Bronchial epithelial cell (primary cell): ENCODE measurements at regions not wholly inside any gene's neighbourhood (a gene's known extent, or its start where the extent isn't known, plus 50 kb on each side); places are given as distances from the start of the nearest gene placed in this dataset.
A peak's percentile ranks its signal among the peaks of the same experiment; 100 is the strongest.

Experiments
- DNase-seq: peaks from one replicate; pipeline ENCODE4 v3.0.0-alpha.2; 2010; ENCODE audit warnings: low read depth
- FAIRE-seq: peaks from 2 replicates; lab custom pipeline; 2011; peaks lifted over from hg19 to GRCh38; lab: Jason Lieb, UNC
- H3K27me3 ChIP-seq: 2 replicates; pipeline ENCODE4 v1.5.1; 2011; ENCODE audit warnings: low read length; ENCODE audit not compliant: control insufficient read depth, insufficient read depth
- H3K36me3 ChIP-seq: 2 replicates; pipeline ENCODE4 v1.5.1; 2011; ENCODE audit warnings: low read length; ENCODE audit not compliant: control insufficient read depth, insufficient read depth
- H3K4me3 ChIP-seq: 2 replicates; pipeline ENCODE4 v1.5.1; 2011; ENCODE audit warnings: mild to moderate bottlenecking, low read depth, low read length, control low read depth
- TF ChIP-seq, protein P1 (sequence below): IDR thresholded peaks from 2 replicates; pipeline ENCODE4 v1.5.1; 2011; ENCODE audit warnings: mild to moderate bottlenecking, moderate library complexity, low read length, control low read depth, inconsistent platforms; ENCODE audit not compliant: insufficient read depth, severe bottlenecking

DNA sequence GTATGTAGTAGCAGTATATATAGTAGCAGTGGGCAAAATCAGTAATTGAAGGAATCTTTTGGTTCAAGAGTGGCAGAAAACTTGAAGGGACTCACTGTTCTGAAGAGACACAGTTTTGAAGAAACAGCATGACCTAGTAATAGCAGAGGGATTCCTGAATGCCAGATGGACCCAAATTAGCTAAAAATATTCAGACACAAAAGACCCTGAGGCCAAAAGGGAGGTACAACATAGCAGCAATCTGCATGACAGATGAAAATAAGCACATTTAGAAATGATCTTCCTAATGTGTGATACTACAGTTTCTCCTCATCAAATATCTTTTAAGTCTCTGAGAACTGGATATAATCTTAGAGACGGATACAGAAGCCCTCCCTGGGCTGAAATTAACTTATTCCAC is 536.6 kb downstream of the PPARGC1A start:
- H3K4me3 ChIP-seq = no peak overlapping the region
- H3K27me3 ChIP-seq = no peaks in the 10 kb centered on the region
- no peak for FAIRE-seq
- no peaks in the 10 kb centered on the region for H3K36me3 ChIP-seq
- DNase-seq = no peak
- TF ChIP-seq, protein P1, sequence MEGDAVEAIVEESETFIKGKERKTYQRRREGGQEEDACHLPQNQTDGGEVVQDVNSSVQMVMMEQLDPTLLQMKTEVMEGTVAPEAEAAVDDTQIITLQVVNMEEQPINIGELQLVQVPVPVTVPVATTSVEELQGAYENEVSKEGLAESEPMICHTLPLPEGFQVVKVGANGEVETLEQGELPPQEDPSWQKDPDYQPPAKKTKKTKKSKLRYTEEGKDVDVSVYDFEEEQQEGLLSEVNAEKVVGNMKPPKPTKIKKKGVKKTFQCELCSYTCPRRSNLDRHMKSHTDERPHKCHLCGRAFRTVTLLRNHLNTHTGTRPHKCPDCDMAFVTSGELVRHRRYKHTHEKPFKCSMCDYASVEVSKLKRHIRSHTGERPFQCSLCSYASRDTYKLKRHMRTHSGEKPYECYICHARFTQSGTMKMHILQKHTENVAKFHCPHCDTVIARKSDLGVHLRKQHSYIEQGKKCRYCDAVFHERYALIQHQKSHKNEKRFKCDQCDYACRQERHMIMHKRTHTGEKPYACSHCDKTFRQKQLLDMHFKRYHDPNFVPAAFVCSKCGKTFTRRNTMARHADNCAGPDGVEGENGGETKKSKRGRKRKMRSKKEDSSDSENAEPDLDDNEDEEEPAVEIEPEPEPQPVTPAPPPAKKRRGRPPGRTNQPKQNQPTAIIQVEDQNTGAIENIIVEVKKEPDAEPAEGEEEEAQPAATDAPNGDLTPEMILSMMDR = no peak

DNA sequence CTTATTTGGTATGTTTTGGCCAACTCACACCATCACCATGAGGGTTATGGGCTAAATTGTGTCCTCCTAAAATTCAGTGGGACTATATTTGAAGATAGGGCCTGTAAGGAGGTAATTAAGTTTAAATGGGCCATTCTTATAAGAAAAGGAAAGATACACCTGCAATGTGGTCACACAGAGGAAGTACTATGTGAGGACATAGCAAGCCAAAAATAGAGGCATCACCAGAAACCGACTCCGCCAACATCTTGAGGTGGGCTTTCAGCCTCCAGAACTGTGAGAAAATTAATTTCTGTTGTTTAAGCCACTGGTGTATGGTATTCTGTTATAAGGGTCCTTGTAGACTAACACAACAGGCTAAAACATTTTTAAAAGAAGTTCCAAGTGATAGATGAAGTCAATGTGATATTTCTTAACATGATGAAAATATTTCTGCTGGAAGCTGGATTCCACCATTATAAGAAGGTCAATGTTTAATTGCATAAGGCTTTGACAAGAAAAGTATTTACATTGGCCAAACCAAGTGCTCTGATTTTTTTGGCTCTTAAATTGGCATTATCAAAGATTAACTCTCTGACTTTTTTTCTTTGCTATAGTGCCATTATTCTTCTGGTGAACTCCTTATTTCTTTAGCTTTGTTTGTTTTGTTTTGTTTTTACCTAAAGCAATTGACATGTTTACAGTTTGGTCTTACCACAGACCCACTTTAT is 540.9 kb downstream of the PPARGC1A start:
- Histone ChIP-seq H3K4me3 (no peak overlapping the region), H3K36me3 (no peaks in the 10 kb centered on the region), H3K27me3 (no peaks in the 10 kb centered on the region)
- TF ChIP-seq, protein P1 = no peak
- DNase-seq = no peak
- no peak for FAIRE-seq

DNA sequence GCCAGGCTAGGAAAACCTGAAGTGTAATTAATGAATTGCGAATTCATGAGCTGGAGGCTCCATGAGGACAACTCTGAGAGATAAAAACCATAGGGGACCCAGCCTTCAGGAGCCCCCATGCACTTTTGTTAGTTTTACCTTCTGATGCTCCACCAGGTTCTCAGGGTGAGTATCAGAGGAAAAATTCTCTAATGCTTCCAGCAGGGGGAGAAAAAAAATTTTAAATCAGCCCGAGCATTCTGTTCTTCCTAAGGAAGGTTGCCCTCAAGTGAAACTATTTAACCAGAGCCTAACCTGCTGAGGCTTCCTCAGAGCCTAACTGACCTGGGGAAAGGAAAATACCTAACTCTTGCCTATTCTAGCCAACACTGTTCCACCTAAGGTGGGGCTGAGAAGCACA is 552.6 kb downstream of the PPARGC1A start:
- DNase-seq (peak; percentile 20), FAIRE-seq (no peak)
- TF ChIP-seq, protein P1 = peak; percentile 34
- Histone ChIP-seq H3K36me3 (no peaks in the 10 kb centered on the region), H3K27me3 (no peaks in the 10 kb centered on the region), H3K4me3 (no peak overlapping the region)

DNA sequence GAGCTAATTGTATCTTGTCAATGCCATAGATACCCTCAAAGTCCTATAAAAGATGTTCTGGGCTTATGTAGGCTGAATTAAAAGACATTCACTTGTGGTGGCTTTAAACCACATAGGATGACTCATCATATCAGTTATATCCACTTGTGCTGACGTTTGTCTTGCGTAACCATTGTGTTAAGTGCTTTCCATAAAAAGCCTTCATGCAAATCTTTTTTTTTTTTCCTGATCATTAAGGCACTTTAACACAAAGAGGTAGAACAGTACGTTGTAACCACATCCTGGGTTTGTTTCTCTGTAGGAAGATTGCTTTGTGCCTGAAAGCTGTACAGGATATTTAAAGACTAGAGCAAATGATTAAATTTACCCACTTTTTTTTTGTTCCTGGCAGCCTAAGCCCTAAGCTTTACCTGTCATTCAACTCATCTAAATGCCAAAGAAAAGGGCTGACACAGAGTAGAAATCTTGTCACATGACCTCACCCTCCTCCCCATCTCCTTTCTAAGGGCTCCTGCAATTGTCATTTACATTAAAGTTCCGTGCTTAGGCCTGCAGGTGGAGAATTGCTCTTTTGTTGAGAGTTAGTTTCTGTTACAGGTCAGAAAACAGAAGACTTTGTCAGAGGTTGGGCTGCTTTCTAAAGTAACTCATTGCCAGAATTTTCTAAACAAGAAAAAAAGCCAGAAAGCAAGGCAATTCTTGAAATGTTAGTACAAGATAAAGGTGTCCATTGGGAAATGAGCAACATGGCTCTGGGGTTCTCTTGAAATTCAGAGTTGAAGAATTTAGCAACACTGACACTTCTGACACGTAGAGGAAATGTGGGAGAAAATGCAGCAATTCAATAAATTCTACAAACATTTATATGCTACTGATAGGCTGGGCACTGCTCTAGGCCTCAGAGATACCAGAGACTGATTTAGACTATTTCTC is 555.6 kb downstream of the PPARGC1A start:
- FAIRE-seq = no peak
- DNase-seq = peak; percentile 95

DNA sequence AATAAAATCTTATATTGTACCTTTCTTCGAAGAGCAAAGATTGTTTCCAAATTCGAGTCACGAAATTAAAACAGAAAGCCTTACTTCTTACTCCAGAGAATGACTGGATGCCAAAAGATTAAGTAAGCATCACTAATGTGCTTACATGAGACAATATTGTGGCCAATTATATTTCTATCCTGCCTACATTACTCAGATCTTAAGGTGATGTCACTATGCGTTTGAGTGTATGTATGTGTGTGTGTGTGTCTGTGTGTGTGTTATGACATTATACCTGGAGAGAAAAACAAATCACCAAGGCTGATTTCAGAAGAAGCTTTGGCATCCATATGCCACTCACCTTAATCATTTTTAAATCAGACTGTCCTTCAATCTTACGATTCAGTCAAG is 556.3 kb downstream of the PPARGC1A start:
- H3K4me3 ChIP-seq = no peak overlapping the region
- FAIRE-seq = no peak

More for the DNA sequence above, 555.6 kb downstream of the PPARGC1A start:
- H3K36me3 ChIP-seq = no peaks in the 10 kb centered on the region
- H3K4me3 ChIP-seq = no peak overlapping the region
- TF ChIP-seq, protein P1 = no peak
- H3K27me3 ChIP-seq = no peaks in the 10 kb centered on the region

More for the DNA sequence above, 556.3 kb downstream of the PPARGC1A start:
- TF ChIP-seq, protein P1 = no peak
- no peaks in the 10 kb centered on the region for H3K36me3 ChIP-seq
- peak; percentile 83 for DNase-seq
- no peaks in the 10 kb centered on the region for H3K27me3 ChIP-seq
